HFFc6 (cell line): ENCODE measurements at regions not wholly inside any gene's neighbourhood (a gene's known extent, or its start where the extent isn't known, plus 50 kb on each side); places are given as distances from the start of the nearest gene placed in this dataset.

Experiments
- DNase-seq: peaks from one replicate; pipeline ENCODE4 v3.0.0-alpha.2; 2018
- H3K27ac Mint-ChIP-seq: 2 replicates; pipeline ENCODE4 v1.8.0; 2020; ENCODE audit warnings: mild to moderate bottlenecking, mixed read lengths
- H3K27me3 Mint-ChIP-seq: 2 replicates; pipeline ENCODE4 v1.8.0; 2021; ENCODE audit warnings: mild to moderate bottlenecking, moderate library complexity, mixed read lengths; ENCODE audit not compliant: insufficient read depth
- H3K36me3 Mint-ChIP-seq: 2 replicates; pipeline ENCODE4 v1.8.0; 2021; ENCODE audit warnings: low read depth, mixed read lengths
- H3K4me1 Mint-ChIP-seq: 2 replicates; pipeline ENCODE4 v1.8.0; 2020; ENCODE audit warnings: low read depth, mixed read lengths
- H3K4me3 Mint-ChIP-seq: 2 replicates; pipeline ENCODE4 v1.8.0; 2020; ENCODE audit warnings: mild to moderate bottlenecking, moderate library complexity, mixed read lengths
- H3K9me3 Mint-ChIP-seq: 2 replicates; pipeline ENCODE4 v1.8.0; 2020; ENCODE audit warnings: mild to moderate bottlenecking, mixed read lengths
- CTCF ChIP-seq: fragments of 200-600 bp; sonication (generic); IDR thresholded peaks from 2 replicates; pipeline ENCODE4 v1.5.0; 2021; ENCODE audit warnings: antibody characterized with exemption, mild to moderate bottlenecking

GRCh38 chr10:8787649-8788048 lies 733.2 kb downstream of the GATA3 start:
- no peaks in the 10 kb centered on the region for H3K4me1 Mint-ChIP-seq
- no peak overlapping the region for H3K27ac Mint-ChIP-seq
- H3K36me3 Mint-ChIP-seq: no peaks in the 10 kb centered on the region
- no peak overlapping the region for H3K4me3 Mint-ChIP-seq
- H3K27me3 Mint-ChIP-seq: no peaks in the 10 kb centered on the region
- no peak for TF ChIP-seq CTCF
- peaks cover 48% of the 10 kb centered on the region for H3K9me3 Mint-ChIP-seq
- DNase-seq: no peak

- Mint-ChIP-seq H3K4me1 (no peaks in the 10 kb centered on the region), H3K9me3 (peaks cover 40% of the 10 kb centered on the region), H3K27me3 (no peaks in the 10 kb centered on the region), H3K36me3 (no peaks in the 10 kb centered on the region), H3K4me3 (no peak overlapping the region), H3K27ac (no peak overlapping the region)
- no peak for DNase-seq
- no peak for TF ChIP-seq CTCF
These were observed 735.9 kb downstream of the GATA3 start for GRCh38 chr10:8790390-8790789.

- Mint-ChIP-seq H3K27ac (no peak overlapping the region), H3K4me1 (no peaks in the 10 kb centered on the region), H3K4me3 (no peak overlapping the region), H3K27me3 (no peaks in the 10 kb centered on the region), H3K9me3 (peaks cover 23% of the 10 kb centered on the region), H3K36me3 (no peaks in the 10 kb centered on the region)
- DNase-seq: no peak
- no peak for TF ChIP-seq CTCF
These were observed 740.4 kb downstream of the GATA3 start for GRCh38 chr10:8794860-8795259.

GRCh38 chr10:8800426-8800825 lies 745.9 kb downstream of the GATA3 start:
- Mint-ChIP-seq H3K4me1 (no peaks in the 10 kb centered on the region), H3K4me3 (no peak overlapping the region), H3K27me3 (no peaks in the 10 kb centered on the region), H3K9me3 (peaks cover 28% of the 10 kb centered on the region), H3K36me3 (peaks cover 9% of the 10 kb centered on the region; the same call in 1 of the 2 replicates), H3K27ac (no peak overlapping the region)
- no peak for DNase-seq
- TF ChIP-seq CTCF: no peak

GRCh38 chr10:8803992-8804391 lies 749.5 kb downstream of the GATA3 start:
- Mint-ChIP-seq H3K36me3 (peaks cover 13% of the 10 kb centered on the region; the same call in 1 of the 2 replicates), H3K27me3 (no peaks in the 10 kb centered on the region), H3K9me3 (peaks cover 41% of the 10 kb centered on the region), H3K4me1 (no peaks in the 10 kb centered on the region), H3K27ac (no peak overlapping the region), H3K4me3 (no peak overlapping the region)
- no peak for TF ChIP-seq CTCF
- no peak for DNase-seq

- Mint-ChIP-seq H3K4me3 (no peak overlapping the region), H3K27ac (no peak overlapping the region), H3K4me1 (no peaks in the 10 kb centered on the region), H3K36me3 (0 out of 2 replicates have a peak, but pooled peaks cover under 1% of the 10 kb centered on the region), H3K27me3 (peaks cover 1% of the 10 kb centered on the region; the same call in 1 of the 2 replicates), H3K9me3 (peaks cover 59% of the 10 kb centered on the region)
- no peak for TF ChIP-seq CTCF
- no peak for DNase-seq
These were observed 756.2 kb downstream of the GATA3 start for GRCh38 chr10:8810677-8811076.
